ENCODE measurements at regions not wholly inside any gene's neighbourhood (a gene's known extent, or its start where the extent isn't known, plus 50 kb on each side); places are given as distances from the start of the nearest gene placed in this dataset.

- TF ChIP-seq, protein P1, sequence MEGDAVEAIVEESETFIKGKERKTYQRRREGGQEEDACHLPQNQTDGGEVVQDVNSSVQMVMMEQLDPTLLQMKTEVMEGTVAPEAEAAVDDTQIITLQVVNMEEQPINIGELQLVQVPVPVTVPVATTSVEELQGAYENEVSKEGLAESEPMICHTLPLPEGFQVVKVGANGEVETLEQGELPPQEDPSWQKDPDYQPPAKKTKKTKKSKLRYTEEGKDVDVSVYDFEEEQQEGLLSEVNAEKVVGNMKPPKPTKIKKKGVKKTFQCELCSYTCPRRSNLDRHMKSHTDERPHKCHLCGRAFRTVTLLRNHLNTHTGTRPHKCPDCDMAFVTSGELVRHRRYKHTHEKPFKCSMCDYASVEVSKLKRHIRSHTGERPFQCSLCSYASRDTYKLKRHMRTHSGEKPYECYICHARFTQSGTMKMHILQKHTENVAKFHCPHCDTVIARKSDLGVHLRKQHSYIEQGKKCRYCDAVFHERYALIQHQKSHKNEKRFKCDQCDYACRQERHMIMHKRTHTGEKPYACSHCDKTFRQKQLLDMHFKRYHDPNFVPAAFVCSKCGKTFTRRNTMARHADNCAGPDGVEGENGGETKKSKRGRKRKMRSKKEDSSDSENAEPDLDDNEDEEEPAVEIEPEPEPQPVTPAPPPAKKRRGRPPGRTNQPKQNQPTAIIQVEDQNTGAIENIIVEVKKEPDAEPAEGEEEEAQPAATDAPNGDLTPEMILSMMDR (IDR thresholded peaks at IDR 0.05; ENCODE audit: low read depth, low read length): peak; percentile 54
- no peak for TF ChIP-seq MYC (IDR thresholded peaks at IDR 0.05; ENCODE audit: low read depth, low read length)
- TF ChIP-seq POLR2A (IDR thresholded peaks at IDR 0.05; ENCODE audit: extremely low read depth, insufficient read length): no peak
Observed at GRCh38 chr1:29849038-29849750, 612.9 kb downstream of the PTPRU start.

All from NB4 (cell line).